ENCODE measurements at regions not wholly inside any gene's neighbourhood (a gene's known extent, or its start where the extent isn't known, plus 50 kb on each side); places are given as distances from the start of the nearest gene placed in this dataset.

DNA sequence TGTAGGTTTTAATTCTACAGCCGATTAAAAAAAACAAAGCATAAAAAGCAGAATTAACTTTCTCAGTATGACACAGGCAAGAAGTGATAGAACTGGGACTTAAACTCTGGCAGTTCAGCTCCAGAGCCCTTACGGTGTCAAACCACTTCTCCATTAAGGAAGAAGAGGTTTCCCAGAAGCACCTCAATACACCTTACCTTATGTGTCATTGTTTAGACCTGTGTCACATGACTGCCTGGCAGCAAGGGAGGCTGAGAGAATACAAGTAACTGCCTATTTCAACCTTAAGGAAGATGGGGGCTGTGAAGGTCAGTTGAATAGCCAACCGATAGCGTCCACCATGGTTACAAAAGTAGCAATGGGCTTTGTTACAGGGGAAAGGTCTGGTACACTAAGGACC, 54.6 kb upstream of the ARHGAP5 start:
- Histone ChIP-seq H3K9ac (replicated peaks in 1 of 4; ENCODE audit: extremely low read depth in 1 of 4, low read depth in 3 of 4, low read length in 3 of 4) (no peak overlapping the region), H2BK15ac (ENCODE audit: low read length) (no peak overlapping the region), H4K8ac (ENCODE audit: extremely low read depth, insufficient read depth, low read length) (no peak overlapping the region), H3K79me1 (ENCODE audit: low read depth, low read length) (no peaks in the 10 kb centered on the region), H4K5ac (ENCODE audit: insufficient read length, low read depth, low read length) (no peak overlapping the region), H2BK120ac (replicated peaks; ENCODE audit: low read depth, low read length) (no peak overlapping the region), H3K4me2 (ENCODE audit: insufficient read depth in 1 of 2, low read depth in 2 of 2, low read length in 2 of 2) (no peak overlapping the region), H3K14ac (ENCODE audit: insufficient read length) (no peak overlapping the region), H2BK12ac (ENCODE audit: low read depth, low read length) (no peak overlapping the region), H3K79me2 (ENCODE audit: control insufficient read depth in 1 of 2, insufficient read depth in 2 of 2, low read length in 2 of 2) (no peaks in the 10 kb centered on the region), H4K91ac (replicated peaks; ENCODE audit: insufficient read length, low read length) (no peak overlapping the region), H3K36me3 (ENCODE audit: control insufficient read depth in 2 of 4, insufficient read depth in 4 of 4, low read length in 3 of 4) (no peaks in the 10 kb centered on the region), H2AFZ (ENCODE audit: low read length) (peak overlapping the region; percentile 65; the same call in 1 of the 2 replicates), H3K9me3 (ENCODE audit: insufficient read depth in 2 of 2, low read depth in 1 of 2, low read length in 1 of 2) (no peaks in the 10 kb centered on the region), H2BK20ac (ENCODE audit: low read length) (no peak overlapping the region), H4K20me1 (replicated peaks in 1 of 2; ENCODE audit: control insufficient read depth in 1 of 2, insufficient read depth in 2 of 2, low read length in 2 of 2) (no peaks in the 10 kb centered on the region), H3K18ac (ENCODE audit: extremely low read depth, low read length) (no peak overlapping the region), H3K4me3 (ENCODE audit: extremely low read depth in 1 of 4, insufficient read depth in 2 of 4, low read depth in 3 of 4, low read length in 4 of 4) (no peak overlapping the region), H3K27me3 (replicated peaks in 1 of 4; ENCODE audit: control insufficient read depth in 3 of 4, extremely low read depth in 1 of 4, insufficient read depth in 3 of 4, low read length in 3 of 4) (no peaks in the 10 kb centered on the region), H3K4me1 (replicated peaks in 1 of 4; ENCODE audit: control insufficient read depth in 3 of 4, insufficient read depth in 4 of 4, low read length in 3 of 4) (peaks cover 0 to 3% (median 1%) of the 10 kb centered on the region in 4 experiments; a peak in 2 of 7 replicates), H3K23me2 (ENCODE audit: low read depth, low read length) (no peaks in the 10 kb centered on the region), H3K23ac (ENCODE audit: insufficient read length) (no peak overlapping the region), H3K56ac (replicated peaks; ENCODE audit: insufficient read length, low read depth, low read length) (no peak overlapping the region), H2BK5ac (ENCODE audit: low read depth, low read length) (no peak overlapping the region), H3K27ac (ENCODE audit: low read depth, low read length) (no peak overlapping the region), H3K4ac (replicated peaks; ENCODE audit: insufficient read length, low read depth, low read length) (no peak overlapping the region), H2AK5ac (ENCODE audit: low read depth, low read length) (no peak overlapping the region)
- 86% methylated on average over 4 of the region's 4 CpGs; no CpG with 5 or more reads in 1 of the 2 experiments for WGBS, 2 experiments (ENCODE audit: extremely low coverage in 1 of 2, insufficient coverage in 1 of 2, insufficient read length in 1 of 2, insufficient replicate concordance in 2 of 2, low coverage in 1 of 2, low lambda C conversion rate in 2 of 2, missing lambda C conversion rate in 1 of 2)
- no peak for TF ChIP-seq EGR1 (IDR thresholded peaks at IDR 0.05; ENCODE audit: borderline replicate concordance, low read depth, low read length)
- TF ChIP-seq CREB1 (IDR thresholded peaks at IDR 0.05) = no peak
- no peak for TF ChIP-seq BACH1 (IDR thresholded peaks at IDR 0.05; ENCODE audit: low read length)
- no peak for TF ChIP-seq EZH2 (IDR thresholded peaks at IDR 0.05; ENCODE audit: low read depth, low read length, severe bottlenecking)
- TF ChIP-seq TEAD4 (IDR thresholded peaks at IDR 0.05; ENCODE audit: low read depth, low read length) = no peak
- no peak for TF ChIP-seq PHF8 (conservative IDR thresholded peaks at IDR 0.05; ENCODE audit: low read depth, low read length)
- DNase-seq (ENCODE audit: low read depth in 1 of 2, low spot score in 2 of 2) = no peak
- CTCF ChIA-PET (ENCODE audit: partially characterized antibody) = interaction anchor here (0.6 to 1.0 kb wide), 3 partner anchors 13 to 144 kb away, joined by 3 read pairs; no protein-coding TSS in a partner anchor
- no peak for FAIRE-seq
- POLR2A ChIA-PET (ENCODE audit: partially characterized antibody) = no interaction called here

Measured in H1 (cell line).